Ovary (tissue), 7 donors: ENCODE measurements at regions not wholly inside any gene's neighbourhood (a gene's known extent, or its start where the extent isn't known, plus 50 kb on each side); places are given as distances from the start of the nearest gene placed in this dataset.

Source experiments
- DNase-seq, 5 donors: peaks; one replicate each; pipeline ENCODE4 v3.0.0-alpha.2; 2019 to 2020
- H3K27ac ChIP-seq, 2 donors: fragments of 200-600 bp; one replicate each; pipeline versions ENCODE4 v1.5.1 to v1.8.0; 2019 to 2022
- H3K27me3 ChIP-seq: fragments of 200-600 bp; one replicate; pipeline ENCODE4 v1.8.0; 2022
- H3K36me3 ChIP-seq: fragments of 200-600 bp; sonication (generic); one replicate; pipeline ENCODE4 v1.5.1; 2019
- H3K4me1 ChIP-seq: one replicate; pipeline ENCODE4 v1.8.1; 2013; ENCODE audit warnings: mild to moderate bottlenecking, moderate library complexity; ENCODE audit not compliant: insufficient read depth
- H3K4me3 ChIP-seq: fragments of 200-600 bp; sonication (generic); one replicate; pipeline ENCODE4 v1.5.1; 2017
- H3K9me3 ChIP-seq, 2 donors: fragments of 200-600 bp in 1 of 2; sonication (generic) in 1 of 2; one replicate each; pipeline versions ENCODE4 v1.5.1 to v1.8.1; 2013 to 2019; ENCODE audit warnings: mild to moderate bottlenecking in 1 of 2, moderate library complexity in 1 of 2
- EP300 ChIP-seq: sonication (generic); formaldehyde crosslinking; IDR thresholded peaks from one replicate; pipeline ENCODE4 v1.6.1; 2017; ENCODE audit warnings: antibody characterized with exemption
- POLR2A ChIP-seq: fragments of 450-650 bp; IDR thresholded peaks from one replicate; pipeline ENCODE4 v1.6.1; 2017; ENCODE audit warnings: antibody characterized with exemption, mild to moderate bottlenecking, moderate library complexity
- WGBS, 3 donors: extraction: QIAGEN DNeasy Blood & Tissue Kit in 1 of 3; methylation state at CpG; one replicate each; pipeline versions ENCODE4 v1.1.5 to v1.1.7; 2013 to 2017; 5-methylcytosine and 5-hydroxymethylcytosine counted together
- intact Hi-C, 4 donors: fragments of 100-400 bp; cut with DNase I; formaldehyde crosslinking; loops; one replicate each; pipeline versions ENCODE4 v1.11.0 to v1.15.1; 2022 to 2023
- TF ChIP-seq, protein P1 (sequence below), 3 donors: fragments of 450-650 bp in 2 of 3; fragments of 200-600 bp in 1 of 3; IDR thresholded peaks; one replicate each; pipeline versions ENCODE4 v1.5.1 to v1.8.0; 2016 to 2022; ENCODE audit warnings: antibody characterized with exemption in 3 of 3, mild to moderate bottlenecking in 1 of 3
- donor health status: DM: no; HTN: no; CAD: no; lungs with moderate emphysema.
- donor health status: DM: no; HTN: no; CAD: no.
- donor health status: Bipolar disorder and iron deficiency.
- donor health status: DM: no; HTN: no; CAD: no.
- donor health status: DM: yes; HTN: yes; CAD: no.

DNA sequence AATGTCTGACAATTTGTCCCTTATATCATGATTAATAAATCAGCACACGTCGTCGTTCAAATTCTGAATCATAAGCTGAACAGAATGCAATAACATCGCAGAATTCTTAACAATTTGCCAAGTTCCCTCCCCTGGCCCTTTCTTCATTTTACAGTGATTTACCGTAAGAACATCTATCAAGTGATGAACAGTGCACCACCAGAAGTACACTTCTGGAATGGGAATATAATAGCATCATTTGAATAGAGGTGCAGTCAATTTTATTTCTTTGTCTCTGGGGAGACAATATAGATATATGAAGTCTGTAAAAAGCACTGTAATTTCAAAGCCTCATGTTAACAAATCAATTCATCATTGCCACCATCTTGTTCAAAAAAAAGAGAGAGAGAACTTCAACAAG lies 145.1 kb upstream of the SMLR1 start:
- H3K4me1 ChIP-seq, result peaks cover 3% of the 10 kb centered on the region
- H3K27me3 ChIP-seq, result no peaks in the 10 kb centered on the region
- intact Hi-C loops, result loop anchor here in 1 of 4 donors (10.0 kb wide), 1 partner anchor 317 kb away; the partner anchor contains the start of gene TMEM200A
- H3K27ac ChIP-seq, result peak overlapping the region in 1 of 2 donors; percentile 48
- H3K36me3 ChIP-seq, result no peaks in the 10 kb centered on the region
- no peak for DNase-seq
- WGBS, 3 donors, result 77 to 92% (median 89%) methylated on average over 5 of the region's 5 CpGs
- no peaks in the 10 kb centered on the region for H3K9me3 ChIP-seq
- H3K4me3 ChIP-seq, result no peak overlapping the region
- TF ChIP-seq EP300 (no peak), POLR2A (no peak)

DNA sequence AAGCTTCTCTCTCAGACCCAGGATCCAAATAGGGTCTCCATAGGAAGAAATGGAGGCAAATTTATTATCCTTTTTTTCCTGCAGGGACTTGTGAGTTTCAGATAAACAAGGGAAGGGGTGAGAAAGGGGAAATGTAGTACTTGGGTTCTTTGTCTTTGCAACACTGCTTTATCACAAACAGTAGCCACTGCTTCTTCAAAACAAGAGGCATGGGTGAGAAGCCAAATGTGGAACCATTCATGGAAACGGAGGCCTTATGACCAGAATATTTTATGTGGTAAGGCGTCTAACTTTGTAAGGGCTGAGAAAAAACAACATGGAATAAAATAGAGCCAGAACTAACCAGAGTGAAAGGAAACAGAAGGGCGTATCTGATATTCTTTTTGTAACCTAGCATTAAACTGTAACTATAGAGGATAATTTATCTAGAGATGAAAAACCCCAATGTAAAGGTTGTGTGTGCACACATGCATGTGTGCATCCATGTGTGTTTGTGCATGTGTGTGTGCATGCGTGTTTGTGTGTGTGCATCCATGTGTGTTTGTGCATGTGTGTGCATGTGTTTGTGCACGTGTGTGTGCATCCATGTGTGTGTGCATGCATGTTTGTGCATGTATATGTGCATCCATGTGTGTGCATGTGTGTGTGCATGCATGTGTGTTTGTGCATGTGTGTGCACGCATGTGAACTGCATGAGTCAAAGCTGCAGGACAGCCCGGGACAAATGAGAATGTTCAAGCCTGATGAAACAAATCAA lies 143.3 kb upstream of the SMLR1 start:
- H3K9me3 ChIP-seq, result no peaks in the 10 kb centered on the region
- 63 to 75% (median 70%) methylated on average over 7 of the region's 7 CpGs for WGBS, 3 donors
- no peak for DNase-seq
- TF ChIP-seq POLR2A (no peak), EP300 (no peak)
- TF ChIP-seq, protein P1, sequence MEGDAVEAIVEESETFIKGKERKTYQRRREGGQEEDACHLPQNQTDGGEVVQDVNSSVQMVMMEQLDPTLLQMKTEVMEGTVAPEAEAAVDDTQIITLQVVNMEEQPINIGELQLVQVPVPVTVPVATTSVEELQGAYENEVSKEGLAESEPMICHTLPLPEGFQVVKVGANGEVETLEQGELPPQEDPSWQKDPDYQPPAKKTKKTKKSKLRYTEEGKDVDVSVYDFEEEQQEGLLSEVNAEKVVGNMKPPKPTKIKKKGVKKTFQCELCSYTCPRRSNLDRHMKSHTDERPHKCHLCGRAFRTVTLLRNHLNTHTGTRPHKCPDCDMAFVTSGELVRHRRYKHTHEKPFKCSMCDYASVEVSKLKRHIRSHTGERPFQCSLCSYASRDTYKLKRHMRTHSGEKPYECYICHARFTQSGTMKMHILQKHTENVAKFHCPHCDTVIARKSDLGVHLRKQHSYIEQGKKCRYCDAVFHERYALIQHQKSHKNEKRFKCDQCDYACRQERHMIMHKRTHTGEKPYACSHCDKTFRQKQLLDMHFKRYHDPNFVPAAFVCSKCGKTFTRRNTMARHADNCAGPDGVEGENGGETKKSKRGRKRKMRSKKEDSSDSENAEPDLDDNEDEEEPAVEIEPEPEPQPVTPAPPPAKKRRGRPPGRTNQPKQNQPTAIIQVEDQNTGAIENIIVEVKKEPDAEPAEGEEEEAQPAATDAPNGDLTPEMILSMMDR (IDR thresholded peaks at IDR 0.05), result no peak
- intact Hi-C loops, result loop anchor here in 1 of 4 donors (10.0 kb wide), 1 partner anchor 319 kb away; the partner anchor contains the start of gene TMEM200A
- H3K27me3 ChIP-seq, result no peaks in the 10 kb centered on the region
- H3K27ac ChIP-seq, result no peak overlapping the region
- no peak overlapping the region for H3K4me3 ChIP-seq
- H3K36me3 ChIP-seq, result no peaks in the 10 kb centered on the region
- H3K4me1 ChIP-seq, result peaks cover 3% of the 10 kb centered on the region

DNA sequence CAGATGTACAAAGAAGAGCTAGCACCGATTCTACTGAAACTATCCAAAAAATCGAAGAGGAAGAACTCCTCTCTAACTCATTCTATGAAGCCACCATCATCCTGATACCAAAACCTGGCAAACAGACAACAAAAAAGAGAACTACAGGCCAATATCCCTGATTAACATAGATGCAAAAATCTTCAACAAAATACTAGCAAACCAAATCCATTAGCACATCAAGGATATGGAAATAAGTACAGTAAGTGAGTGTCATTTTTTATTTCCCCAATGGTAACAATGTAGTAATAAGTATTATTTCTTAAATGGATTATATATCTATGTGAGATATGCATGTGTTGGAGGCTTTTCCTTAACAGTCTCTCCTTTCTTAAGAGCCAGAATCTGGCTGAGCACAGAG lies 134.5 kb upstream of the SMLR1 start:
- DNase-seq, result no peak
- Histone ChIP-seq H3K27me3 (no peaks in the 10 kb centered on the region), H3K27ac (no peak overlapping the region), H3K4me1 (peaks cover 3% of the 10 kb centered on the region), H3K36me3 (no peaks in the 10 kb centered on the region), H3K4me3 (no peak overlapping the region), H3K9me3 (no peaks in the 10 kb centered on the region)
- WGBS, 3 donors, result 93 to 94% (median 93%) methylated on average over 2 of the region's 2 CpGs
- TF ChIP-seq POLR2A, result no peak
- intact Hi-C loops, result loop anchor here in 1 of 4 donors (10.0 kb wide), 1 partner anchor 142 kb away; no protein-coding TSS in a partner anchor

DNA sequence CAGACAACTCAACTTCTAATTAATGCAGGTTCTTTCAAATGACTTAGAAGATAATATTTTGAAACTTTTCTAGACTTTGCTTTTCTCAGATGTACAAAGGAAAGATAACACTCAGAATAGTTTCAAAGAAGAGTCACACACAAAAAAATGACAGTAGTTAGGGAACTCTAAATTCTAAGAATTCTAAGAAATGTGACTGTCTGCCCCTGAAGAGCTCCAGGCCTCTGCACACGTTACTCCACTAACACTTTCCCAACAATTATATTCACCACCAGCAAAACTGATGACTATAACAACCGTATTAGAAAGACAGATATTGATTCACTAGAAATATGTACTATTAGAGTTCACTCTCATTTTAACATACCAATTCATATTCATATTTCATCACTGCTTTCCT lies 133.3 kb upstream of the SMLR1 start:
- H3K36me3 ChIP-seq, result no peaks in the 10 kb centered on the region
- H3K27me3 ChIP-seq, result no peaks in the 10 kb centered on the region
- H3K27ac ChIP-seq, result peak overlapping the region in 1 of 2 donors; percentile 53
- 18 to 35% (median 23%) methylated on average over 2 of the region's 2 CpGs for WGBS, 3 donors
- H3K4me1 ChIP-seq, result peaks cover 3% of the 10 kb centered on the region
- intact Hi-C loops, result loop anchor here in 1 of 4 donors (10.0 kb wide), 1 partner anchor 141 kb away; no protein-coding TSS in a partner anchor
- no peak overlapping the region for H3K4me3 ChIP-seq
- TF ChIP-seq, protein P1 (IDR thresholded peaks at IDR 0.05), result no peak
- no peak for TF ChIP-seq POLR2A
- no peak for TF ChIP-seq EP300
- no peak for DNase-seq
- no peaks in the 10 kb centered on the region for H3K9me3 ChIP-seq

DNA sequence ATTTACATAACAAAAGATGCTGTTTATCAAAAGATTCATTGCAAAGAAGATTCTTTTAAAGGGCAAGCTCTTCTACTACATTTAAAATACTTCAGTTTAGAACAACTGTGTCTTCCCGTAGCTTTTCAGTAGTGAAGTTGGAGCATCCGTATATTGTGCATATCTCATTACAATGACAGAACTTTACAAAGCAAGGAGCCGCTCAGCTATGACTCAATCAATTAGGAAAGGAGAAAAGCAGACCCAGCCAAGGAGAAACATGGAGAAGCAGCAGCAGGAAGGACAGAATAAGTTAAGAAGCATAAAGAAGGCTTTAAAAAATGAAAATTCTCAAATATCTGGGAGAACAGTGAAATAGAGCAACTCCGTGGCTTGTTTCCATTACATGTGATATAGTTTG lies 132.6 kb upstream of the SMLR1 start:
- Histone ChIP-seq H3K27ac (peak overlapping the region in 1 of 2 donors; percentile 53), H3K4me3 (no peak overlapping the region), H3K36me3 (no peaks in the 10 kb centered on the region), H3K9me3 (no peaks in the 10 kb centered on the region), H3K27me3 (no peaks in the 10 kb centered on the region), H3K4me1 (peaks cover 3% of the 10 kb centered on the region)
- no peak for TF ChIP-seq POLR2A
- TF ChIP-seq, protein P1 (IDR thresholded peaks at IDR 0.05), result no peak
- no peak for TF ChIP-seq EP300
- WGBS, 3 donors, result 44 to 67% (median 45%) methylated on average over 4 of the region's 4 CpGs
- DNase-seq, result no peak
- intact Hi-C loops, result loop anchor here in 1 of 4 donors (5.0 to 10.0 kb wide), 2 partner anchors 140 to 327 kb away; partner anchors contain the start of gene TMEM200A
